ENCODE measurements at regions not wholly inside any gene's neighbourhood (a gene's known extent, or its start where the extent isn't known, plus 50 kb on each side); places are given as distances from the start of the nearest gene placed in this dataset.

- TF ChIP-seq POLR2A (IDR thresholded peaks at IDR 0.05; ENCODE audit: low read length) = no peak
- TF ChIP-seq GATA1 (IDR thresholded peaks at IDR 0.05; ENCODE audit: low read depth, low read length) = no peak
These were observed 687.4 kb upstream of the SLITRK6 start for GRCh38 chr13:86486582-86486981.

Data from erythroblast (primary cell).